LNCAP (cell line): ENCODE measurements at regions not wholly inside any gene's neighbourhood (a gene's known extent, or its start where the extent isn't known, plus 50 kb on each side); places are given as distances from the start of the nearest gene placed in this dataset.
A peak's percentile ranks its signal among the peaks of the same experiment; 100 is the strongest.

Source experiments
- TF ChIP-seq, protein P1 (sequence below): fragments of 450-650 bp; IDR thresholded peaks from 2 replicates; pipeline ENCODE4 v1.5.1; 2017; ENCODE audit warnings: mild to moderate bottlenecking

DNA sequence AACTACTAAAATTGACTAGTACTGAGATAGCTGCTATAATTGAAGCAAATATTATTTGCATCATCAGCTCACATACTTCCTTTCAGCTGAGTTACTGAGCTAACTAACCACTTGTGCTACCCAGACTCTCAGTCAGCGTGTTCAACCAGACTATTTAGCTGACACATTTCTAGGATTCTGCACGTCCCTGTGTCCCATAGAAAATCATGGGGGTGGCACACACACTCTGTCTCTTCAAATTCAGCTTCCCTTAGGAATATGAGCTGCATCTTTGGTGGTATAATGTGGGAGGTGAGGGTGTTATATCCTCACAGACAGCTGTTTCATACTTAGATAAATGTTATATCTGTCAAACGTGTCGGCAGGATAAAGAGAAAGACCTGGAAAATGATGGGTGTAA lies 424.0 kb downstream of the CDH2 start:
- TF ChIP-seq, protein P1, sequence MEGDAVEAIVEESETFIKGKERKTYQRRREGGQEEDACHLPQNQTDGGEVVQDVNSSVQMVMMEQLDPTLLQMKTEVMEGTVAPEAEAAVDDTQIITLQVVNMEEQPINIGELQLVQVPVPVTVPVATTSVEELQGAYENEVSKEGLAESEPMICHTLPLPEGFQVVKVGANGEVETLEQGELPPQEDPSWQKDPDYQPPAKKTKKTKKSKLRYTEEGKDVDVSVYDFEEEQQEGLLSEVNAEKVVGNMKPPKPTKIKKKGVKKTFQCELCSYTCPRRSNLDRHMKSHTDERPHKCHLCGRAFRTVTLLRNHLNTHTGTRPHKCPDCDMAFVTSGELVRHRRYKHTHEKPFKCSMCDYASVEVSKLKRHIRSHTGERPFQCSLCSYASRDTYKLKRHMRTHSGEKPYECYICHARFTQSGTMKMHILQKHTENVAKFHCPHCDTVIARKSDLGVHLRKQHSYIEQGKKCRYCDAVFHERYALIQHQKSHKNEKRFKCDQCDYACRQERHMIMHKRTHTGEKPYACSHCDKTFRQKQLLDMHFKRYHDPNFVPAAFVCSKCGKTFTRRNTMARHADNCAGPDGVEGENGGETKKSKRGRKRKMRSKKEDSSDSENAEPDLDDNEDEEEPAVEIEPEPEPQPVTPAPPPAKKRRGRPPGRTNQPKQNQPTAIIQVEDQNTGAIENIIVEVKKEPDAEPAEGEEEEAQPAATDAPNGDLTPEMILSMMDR, result no peak

DNA sequence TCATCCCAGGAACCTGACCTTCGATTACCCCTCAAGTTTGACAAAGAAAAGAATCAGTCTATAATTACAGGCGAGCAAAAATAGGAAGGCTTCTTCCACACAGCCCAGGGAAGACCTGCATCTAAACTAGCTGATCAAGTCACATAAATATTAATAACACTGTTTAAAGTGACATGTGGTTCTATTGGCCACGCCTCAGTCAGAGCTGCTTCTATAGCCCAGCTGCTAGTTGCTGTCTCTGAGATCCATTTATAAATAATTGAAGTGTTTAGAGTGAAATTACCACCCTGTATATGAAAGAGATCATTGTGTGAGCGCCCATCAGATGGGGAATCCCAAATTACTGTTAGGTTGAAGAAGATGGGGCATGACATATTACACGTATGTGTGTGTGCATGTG lies 426.0 kb downstream of the CDH2 start:
- TF ChIP-seq, protein P1, result no peak

DNA sequence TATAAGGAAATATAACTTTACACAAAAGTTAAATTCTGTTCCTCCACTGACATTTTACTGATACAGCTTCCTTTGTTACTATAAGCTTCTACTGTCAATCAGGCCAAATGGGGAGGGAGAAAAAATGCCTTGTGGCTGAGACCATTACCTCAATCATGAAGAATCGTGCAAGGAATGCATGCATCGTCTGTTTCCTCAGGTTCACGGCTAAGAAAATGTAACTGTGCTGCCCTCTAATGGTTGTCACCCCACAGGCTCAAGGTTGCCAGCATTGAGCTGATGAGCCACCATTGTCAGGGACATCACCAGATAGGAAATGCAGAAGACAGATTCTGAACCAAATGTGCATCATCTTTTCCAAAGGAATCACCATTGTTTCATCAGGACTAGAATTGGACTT lies 426.9 kb downstream of the CDH2 start:
- TF ChIP-seq, protein P1, result peak; percentile 37; the same call in 1 of the 2 replicates

DNA sequence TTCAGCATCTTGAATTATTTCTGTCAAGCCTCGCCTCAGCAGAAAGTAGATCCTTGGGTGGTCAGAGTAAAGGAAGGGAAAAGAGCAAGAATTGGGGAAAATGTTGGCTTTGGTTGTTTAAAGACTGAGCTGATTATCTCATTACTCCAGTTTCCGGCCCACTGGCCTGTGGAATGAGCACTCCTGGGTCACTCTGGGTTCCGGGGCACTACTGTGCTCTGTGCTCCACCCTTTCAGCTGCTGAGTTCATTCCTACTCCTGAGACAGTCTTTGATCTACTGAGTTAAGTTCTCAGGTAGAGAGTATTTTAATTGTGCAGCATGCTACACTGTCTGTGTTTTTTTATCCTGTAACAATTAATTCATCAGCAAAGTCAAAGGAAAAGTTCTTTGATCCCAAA lies 427.7 kb downstream of the CDH2 start:
- TF ChIP-seq, protein P1, result no peak

DNA sequence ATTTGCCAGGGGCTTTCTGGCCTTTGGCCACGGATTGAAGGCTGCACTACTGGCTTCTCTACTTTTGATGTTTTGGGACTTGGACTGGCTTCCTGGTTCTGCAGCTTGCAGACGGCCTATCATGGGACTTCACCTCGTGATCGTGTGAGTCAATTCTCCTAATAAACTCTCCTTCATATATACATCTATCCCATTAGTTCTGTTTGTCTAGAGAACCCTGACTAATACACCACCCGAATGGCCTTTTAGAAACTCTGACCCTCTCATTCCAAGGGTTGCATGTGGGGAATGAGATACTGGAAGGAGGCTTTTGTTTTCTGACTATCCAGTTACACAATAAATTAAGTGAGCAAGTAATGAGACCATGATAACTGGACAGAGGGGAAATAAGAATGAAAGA lies 430.7 kb downstream of the CDH2 start:
- TF ChIP-seq, protein P1, result no peak

DNA sequence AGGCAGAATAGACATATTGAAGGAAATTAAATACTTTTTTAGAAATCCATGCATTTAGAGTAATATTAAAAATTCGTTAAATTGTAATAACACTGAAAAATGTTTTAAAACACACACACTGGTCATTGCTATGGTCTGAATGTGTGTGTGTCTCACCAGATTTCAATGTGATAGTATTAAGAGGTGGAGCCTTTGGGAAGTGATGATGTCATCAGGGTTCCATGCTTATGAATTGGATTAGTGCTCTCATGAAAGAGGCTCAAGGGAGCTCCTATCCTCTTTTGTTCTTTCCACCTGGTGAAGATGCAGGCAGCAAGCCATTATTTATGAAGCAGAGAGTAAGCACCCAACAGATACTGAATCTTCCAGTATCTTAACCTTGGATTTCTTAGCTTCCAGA lies 441.8 kb downstream of the CDH2 start:
- TF ChIP-seq, protein P1, result no peak

DNA sequence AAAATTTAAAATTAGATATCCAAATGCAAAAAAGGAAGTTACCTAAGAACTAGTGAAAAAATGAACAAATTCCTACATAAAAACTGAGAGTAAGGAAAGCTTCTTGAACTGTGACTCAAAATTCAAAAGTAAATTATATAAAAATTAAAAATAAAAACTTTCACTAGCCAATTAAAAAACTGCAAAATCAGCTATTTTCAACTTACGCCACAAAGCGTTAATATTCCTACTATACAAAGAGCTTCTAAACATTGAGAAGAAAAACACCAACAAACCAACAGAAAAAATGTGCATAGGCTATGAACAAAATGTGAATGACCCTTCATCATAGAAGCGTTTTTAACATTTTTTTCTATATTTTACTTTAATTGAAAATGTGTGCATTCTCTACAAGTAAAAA lies 445.7 kb downstream of the CDH2 start:
- TF ChIP-seq, protein P1, result no peak

DNA sequence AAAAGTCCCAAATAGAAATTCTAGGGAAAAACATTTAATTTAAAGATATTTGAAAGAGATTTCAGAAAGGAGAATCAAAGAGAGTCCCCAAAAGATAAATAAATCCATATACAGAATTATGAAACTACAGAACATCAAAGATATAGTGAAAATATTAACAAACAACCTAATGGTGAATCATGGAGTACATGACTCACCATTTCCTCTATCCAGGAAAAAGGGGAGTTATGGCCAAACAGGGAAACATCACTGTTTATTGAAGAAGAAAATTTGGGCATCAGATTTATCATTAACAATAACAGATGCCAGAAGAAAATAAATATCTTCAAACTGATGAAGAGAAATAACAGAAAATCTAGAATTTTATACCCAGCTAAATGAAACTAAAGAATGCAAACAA lies 448.3 kb downstream of the CDH2 start:
- TF ChIP-seq, protein P1, result no peak
